NCI-H1417 (cell line): ENCODE measurements at regions not wholly inside any gene's neighbourhood (a gene's known extent, or its start where the extent isn't known, plus 50 kb on each side); places are given as distances from the start of the nearest gene placed in this dataset.
A peak's percentile ranks its signal among the peaks of the same experiment; 100 is the strongest.

ENCODE experiments used
- DNase-seq, 3 experiments: peaks; one replicate each; lab custom pipeline; 2025; lab: John Stamatoyannopoulos, UW

DNA sequence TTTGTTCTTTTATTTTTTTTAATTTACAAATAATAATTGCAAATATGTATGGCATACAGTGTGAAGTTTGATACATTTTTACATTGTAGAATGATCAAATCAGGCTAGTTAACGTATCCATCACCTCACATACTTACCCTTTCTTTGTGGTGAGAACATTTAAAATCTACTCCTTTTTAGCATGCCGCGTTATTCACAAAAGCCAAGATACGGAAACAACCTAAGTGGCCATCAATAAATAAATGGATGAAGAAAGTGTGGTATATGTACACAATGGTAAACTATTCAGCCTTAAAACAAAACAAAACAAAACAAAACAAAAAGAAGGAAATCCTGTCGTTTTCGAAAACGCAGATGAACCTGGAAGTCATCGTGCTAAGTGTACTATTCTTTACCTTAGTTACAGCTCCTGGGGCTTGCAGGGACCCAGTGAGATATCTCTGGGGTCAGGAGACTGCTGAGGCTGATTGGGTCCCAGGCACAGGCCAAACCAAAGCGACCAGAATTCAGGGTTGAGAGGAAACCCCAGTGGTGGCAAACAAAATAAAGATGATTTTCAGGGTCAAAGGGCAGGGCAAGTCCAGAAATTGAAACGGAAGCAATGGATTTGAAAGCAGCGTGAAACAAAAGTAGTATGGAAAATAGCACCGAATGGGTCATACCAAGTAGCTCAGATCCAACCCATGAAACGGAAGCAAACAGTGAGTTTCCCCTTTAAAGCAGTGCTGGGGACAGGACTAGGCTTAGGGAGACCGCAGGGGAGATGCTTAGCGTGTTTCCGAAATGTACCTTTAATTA lies 188.2 kb downstream of the PLPP3 start:
- no peak for DNase-seq

DNA sequence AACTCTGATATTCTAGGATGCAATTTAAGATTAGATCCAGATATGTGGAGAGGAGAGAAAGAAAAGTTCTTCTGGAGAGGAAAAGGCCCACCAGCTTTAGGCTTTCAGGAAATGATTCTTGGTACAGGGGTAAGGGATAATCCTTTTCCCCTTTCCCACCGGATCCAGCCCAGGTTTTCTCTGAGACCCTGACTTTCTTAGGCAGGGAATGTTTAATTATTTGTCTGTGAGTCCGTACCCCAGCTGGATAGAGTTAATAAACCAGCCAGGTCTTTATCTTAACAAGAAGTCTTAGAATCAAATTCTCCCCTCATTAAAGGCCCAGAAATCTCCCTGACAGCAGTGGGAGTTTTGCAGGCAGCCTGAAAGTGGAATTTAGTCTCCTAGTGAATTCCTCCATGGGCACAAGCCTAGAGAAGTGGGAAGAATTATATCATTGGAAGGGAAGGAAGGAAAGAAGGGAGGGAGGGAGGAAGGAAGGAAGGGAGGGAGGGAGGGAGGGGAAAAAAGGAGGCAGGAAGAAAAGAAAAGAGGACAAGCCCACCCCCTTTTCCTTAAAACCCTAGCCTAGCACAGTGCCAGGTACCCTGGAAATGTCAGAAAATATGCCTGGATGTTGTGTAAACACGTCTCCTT lies 189.0 kb downstream of the PLPP3 start:
- peak in 2 of 3 experiments; percentile 8 to 20 for DNase-seq

DNA sequence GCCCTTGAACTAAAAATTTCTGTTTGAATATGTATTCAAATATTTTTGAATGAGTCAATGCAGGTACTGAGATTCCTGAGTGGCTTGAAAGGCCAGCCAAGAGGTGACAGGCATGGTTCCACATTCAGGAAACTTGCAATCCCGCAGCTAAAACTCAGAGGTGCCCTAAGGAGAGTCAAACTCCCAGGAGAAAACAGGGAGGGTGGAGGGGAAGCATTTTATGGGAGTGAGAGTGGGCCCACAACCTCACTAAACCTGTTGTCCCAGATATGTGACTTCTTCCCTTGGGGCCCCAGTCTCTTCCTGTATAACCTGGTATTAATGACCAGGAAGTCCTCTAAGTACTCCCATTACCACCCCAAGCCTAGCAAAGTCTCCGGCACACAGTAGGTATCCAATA lies 189.6 kb downstream of the PLPP3 start:
- DNase-seq, result no peak

DNA sequence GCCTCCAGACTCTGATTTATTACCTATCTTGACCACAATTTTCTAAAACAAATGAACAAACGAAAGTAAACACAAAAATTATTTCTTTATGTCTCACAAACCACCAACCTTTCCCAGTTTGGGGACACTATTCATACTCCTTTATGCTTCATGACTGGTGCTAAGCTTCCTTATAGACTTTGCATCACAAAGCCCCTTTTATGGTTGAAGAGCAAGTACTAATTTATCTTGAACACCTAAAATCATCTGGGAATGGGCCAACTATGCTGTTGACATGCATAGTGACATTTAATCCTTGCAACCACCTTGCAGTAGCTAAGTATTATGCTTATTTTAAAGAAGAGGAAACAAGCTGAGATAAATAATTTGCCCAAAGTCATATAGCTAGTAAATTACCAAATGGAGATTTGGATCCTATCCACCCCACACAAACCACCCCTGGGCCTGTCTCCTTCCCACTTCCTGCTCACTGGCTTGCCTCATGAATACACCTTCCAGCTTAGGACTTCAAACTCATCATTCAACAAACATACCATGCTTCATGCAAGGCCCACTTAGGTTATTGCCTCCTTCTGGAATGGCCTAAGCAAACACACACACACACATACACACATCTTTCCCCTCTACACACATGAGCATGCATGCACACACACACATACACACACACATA lies 192.2 kb downstream of the PLPP3 start:
- DNase-seq, result no peak

DNA sequence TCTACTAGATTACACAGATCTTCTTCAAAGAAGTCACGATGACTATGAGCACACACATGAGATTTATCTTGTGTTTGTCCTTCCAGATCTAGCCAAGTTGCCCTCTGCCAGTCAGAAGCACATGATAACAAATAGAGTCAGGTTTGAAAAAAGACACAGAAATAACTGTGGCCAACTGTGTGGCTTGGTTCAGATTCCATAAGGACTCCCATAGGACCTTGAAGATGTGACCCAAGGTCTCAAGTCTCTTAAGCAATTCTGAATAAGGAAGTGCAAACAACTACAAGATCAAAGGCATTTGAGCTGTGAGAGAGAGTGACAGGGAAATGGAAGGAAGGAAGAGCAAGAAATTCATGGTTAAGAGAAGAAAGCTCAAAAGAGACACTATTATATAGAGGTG lies 194.0 kb downstream of the PLPP3 start:
- no peak for DNase-seq

DNA sequence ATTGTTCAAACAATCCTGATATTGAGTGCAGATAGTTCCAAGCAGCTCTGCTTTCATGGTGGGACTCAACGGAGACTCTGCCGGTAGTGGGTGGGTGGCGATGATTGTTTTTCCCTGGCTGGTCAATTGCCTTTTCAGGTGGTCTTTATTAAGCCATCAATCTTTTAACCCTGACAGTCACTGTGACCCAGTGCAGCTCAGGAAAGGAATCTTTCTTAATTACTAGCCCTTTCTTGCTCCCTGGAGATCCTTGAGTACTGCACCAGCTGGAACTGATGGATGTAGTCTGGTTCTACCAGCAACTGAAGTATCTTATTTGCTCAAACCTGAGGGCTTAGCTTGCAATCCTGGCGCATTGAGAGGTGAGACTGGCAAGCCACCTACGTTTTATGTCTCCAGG lies 196.4 kb downstream of the PLPP3 start:
- peak in 2 of 3 experiments; percentile 21 to 30 for DNase-seq

DNA sequence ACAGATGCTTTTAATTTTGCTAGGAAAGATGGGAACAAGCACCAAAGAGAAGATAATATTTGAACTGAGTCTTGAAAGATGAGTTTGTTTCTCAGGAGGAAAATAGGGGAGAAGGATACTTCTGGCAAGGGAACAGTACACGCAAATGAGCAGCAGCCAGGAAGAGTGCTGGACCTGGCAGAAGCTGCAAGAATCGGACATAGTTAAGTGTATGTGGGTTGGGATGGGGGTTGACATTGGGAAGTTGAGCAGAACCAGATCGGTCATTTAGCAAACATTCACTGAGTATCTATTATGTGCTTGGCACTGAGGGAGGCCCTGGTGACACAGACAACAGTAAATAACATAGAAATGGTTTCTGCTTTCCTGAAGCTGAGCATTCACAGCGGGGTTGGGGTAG lies 198.8 kb downstream of the PLPP3 start:
- no peak for DNase-seq

DNA sequence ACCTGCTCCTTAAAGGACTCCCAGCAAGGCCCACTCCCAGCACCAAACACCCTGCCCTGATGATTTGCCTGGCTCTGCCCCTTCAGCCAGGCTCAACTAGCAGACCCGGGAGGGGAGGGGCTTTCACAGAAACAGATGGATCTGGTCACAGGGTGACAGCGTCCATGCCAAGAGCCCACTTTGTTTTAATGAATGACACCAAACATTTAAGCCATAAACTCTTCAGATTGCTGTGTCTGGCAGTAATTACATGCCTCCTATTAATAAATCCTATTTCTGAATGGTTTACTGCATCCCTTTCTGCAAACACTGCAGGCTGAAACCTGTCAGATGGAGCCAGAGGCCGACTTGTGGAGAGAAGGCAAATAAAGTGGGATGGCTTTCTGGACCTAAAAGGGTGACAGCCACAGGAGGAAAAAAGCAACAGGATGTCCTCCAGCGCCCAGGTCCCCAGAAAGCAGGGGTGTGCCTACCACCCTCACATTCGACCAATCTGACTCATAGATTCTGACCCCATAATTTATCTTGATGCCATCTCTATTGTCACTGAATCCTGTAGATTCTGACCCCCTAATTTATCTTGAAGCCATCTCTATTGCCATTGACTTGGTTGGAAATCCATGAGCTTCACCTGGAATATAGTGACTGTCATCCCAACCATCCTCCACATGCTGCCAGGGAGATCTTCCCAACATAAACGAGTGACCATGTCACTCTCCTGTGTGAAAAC lies 200.9 kb downstream of the PLPP3 start:
- DNase-seq, result peak in 2 of 3 experiments; percentile 88 to 93

DNA sequence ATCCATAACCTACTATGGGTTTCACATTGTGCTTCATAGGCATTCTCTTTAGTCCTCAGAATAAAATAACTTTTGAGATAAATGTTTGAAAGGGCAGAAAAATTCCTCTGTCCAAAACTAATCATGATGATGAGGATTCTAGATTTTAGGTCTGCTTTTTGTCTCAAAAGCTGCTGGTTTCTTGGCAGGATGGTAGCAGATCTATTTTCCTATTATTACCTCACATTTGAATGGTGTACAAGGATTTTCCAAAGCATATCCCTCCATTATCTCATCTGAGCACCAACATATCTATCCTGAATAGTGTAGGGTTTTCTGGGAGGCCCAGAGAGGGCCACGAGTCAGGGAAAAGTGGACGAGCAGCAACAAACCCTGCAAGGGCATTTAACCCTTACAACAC lies 201.9 kb downstream of the PLPP3 start:
- no peak for DNase-seq

DNA sequence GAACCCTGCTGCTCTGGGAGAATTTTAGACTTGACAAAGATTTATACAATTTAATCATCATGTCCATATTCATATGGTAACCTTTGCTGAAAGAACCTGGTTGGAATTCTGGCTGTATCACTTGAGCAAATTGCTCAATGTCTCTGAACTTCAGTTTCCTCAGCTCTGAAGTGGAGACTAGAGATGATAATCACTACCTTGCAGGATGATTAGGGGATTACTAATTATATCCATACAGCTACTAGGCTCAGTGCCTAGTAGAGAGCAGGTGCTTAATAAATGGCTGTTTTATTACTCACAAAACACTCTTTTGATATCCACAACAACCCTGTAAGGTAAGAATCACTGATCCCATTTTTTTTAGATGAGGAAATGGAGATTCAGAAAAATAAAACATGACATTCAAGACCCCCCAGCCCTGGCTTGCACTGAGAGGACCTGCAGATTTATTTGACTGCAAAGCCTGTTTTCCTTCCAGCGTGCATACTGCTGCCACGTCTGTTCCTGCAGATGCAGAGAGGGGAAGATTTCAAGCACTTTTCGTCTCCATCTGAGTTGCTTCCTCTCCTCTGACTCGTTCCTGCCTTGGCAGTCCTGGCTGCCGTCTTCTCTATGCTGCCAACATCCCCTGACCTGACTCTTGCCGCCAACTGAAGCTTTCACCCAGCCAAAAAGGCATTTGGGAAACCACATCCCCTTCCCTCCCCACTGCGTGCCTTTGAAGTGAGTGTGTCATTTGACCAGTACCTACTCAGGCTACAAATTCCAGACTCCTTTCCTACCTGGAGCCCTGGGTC lies 203.0 kb downstream of the PLPP3 start:
- DNase-seq, result peak in 2 of 3 experiments; percentile 70 to 82

DNA sequence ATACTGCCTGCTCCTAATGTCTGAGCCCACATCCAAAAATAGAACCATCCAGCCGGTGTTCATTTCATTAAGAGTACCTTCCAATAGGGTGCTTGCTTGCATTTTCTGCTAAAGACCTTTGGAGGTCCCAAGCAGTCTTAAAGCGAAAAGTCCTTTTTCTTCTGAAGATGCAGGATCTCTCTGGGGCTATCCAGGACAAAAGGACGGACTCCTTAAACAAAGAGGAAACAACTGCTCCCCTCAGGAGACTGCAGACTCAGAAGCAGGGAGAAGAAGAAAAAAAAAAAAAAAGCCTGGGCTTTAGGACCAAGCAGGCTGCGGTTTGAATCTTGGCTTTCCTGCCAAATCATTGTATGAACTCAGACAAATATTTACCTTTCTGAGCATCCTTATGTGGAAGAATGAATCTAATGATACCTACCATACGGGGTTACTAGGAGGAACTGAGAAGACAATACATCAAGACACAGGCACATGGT lies 204.0 kb downstream of the PLPP3 start:
- DNase-seq, result peak in 2 of 3 experiments; percentile 17 to 46

DNA sequence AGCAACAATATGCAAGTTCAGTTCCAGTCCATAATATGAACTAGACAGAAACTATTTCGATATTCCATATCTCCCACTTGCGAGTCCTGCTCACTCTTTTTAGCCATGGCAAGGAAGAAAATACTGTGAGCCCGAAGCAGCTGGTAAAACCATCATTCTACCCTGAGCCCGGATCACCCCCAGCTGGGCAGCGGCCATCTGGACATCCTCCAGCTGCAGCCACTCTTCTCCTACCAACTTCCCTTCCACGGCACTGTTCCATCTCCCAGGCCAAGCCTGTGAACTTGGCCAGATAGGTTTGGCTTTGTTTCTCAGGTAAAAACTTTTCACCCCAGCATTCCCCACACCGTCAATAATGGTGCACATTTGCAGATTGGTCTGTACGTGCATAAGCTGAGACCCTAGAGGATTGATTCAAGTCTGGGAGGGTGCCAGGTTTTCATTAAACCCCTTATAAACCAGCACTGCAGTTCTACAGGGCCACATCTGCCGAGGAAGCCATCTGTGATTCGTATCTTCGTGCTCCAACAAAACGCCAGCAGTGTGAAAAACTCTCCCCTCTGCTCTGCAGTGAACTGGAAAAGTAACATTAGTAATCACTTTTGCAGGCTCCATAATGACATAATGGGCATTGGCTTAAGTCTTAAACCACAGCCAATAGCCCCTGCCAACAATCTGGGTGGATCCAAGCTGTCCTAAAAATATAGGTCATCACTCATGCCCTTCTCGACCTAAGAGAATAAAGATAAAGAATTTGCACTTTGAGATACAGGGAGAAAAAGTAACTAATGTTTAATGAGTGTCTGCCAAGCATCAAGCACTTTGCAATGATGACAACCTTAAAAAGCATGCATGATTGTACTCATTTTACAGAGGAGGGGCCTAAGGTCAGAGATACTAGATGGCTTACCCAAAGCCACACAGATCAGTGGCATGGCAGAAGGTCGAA lies 205.1 kb downstream of the PLPP3 start:
- no peak for DNase-seq

DNA sequence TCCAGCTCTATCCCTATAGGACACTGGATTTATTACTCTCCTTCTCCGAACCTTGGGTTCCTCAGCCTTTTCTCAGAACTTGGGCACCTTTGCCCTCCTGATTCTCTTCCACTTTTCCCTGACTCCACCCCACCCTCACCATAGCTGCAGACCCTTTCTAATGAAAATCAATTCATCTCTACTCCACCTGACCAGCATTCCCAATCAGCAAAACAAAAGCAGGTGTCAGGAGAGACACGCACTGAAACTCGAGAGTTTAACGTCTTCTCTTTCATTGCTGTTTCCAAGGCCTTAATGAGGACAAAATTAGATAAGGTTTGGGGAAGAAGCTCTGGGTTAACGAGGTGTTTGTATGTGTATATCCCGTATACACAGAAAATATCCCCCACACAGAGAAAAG lies 208.8 kb downstream of the PLPP3 start:
- no peak for DNase-seq

DNA sequence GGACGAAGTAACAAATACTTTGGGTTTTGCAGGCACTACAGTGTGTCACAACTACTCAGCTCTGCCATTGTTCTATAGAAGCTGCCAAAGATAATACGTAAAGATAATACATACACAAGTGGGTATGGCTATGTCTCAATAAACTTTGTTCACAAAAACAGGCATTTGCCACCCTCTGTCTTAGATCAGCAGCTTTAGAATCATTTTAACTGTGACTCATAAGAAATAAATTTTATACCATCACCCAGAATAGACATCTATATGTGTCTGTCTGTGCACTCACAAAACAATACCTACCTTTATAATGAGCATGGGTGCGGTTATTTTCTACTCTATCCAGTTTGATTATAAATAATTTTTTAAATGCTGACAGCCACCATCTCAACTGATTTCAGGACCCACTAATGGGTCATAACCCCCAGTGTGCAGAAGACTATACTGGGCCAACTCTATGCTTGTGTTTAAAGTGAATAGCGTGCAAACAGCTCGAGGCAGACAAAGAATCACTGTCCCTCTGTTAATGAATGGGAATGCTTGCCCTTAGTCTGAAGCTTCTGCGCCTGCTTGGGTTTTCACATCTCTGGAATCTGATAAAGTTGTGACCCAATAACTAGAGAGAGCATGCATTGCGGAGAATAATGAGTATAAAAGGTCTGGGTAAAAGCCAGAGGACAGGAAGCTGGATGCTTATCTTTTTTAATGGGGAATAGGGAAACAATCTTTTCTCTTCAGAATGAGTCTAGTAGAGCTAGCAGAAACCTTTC lies 216.2 kb downstream of the PLPP3 start:
- no peak for DNase-seq

DNA sequence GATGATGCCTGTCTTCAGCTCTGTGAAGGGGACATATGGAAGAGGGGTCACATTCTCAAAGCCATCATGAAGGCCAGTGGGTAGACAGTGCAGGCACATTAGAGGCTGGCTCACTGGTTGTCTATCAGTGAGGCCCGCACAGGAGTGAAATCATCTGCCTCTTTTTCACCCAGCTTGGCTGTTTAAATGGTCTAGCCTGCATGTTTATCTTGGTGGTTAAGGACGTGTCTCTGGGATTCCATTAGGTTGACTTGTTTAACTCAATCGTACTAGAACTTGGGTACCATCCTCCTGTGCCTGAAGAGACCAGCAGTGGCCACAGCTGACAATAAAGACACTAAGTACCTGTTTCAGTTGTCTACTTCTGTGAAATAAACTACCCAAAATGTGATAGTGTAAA lies 219.3 kb downstream of the PLPP3 start:
- no peak for DNase-seq

DNA sequence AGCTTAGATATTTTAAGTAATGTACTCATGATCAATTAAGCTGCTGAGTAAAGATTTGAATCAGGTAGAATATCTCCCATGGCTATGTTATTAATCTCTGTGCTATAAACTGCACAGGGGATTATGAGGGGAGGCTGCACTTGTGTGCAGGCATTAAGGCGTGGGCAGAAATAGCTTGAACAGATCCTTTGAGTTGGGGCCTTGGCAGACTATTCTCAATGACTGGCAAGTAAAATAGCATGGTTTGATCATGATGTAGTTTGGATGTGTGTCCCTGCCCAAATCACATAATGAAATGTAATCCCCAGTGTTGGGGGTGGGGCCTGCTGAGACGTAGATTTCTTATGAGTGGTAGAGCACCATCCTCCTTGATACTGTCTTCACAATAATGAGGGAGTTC lies 220.3 kb downstream of the PLPP3 start:
- no peak for DNase-seq

DNA sequence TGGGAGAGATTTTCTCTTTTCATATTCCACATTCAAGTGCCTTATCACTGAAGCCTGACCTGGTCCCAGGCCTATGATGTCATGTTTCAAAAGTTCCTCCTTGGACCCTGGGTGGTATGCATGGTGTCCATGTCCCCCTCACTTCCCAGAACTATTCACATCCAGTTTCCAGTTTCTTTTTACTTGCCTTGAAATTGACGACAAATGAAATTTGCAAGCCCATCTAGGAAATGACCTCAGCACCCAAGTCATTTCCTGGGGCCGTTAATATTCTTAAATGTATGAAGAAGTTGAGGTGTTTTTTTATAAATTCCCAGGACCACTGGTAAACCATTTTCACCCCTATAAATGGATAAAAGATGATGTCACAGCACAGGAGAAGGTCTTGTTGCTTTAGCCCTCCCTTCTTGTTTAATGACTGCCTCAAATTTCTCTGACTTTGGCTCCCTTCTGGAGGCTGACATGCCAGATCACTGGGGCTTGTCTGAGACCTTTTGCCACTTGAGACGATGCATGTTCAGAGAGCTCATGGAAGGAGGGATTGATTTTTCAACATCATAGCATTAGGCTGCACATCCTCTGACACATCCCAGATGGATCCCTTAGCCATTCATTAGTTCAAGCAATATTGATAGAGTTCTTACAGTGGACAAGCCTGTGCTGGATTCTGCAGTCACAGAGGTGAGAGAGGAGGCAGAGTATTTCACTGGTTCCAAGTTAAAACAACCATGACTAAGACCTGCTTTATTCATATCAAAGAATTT lies 221.3 kb downstream of the PLPP3 start:
- no peak for DNase-seq

DNA sequence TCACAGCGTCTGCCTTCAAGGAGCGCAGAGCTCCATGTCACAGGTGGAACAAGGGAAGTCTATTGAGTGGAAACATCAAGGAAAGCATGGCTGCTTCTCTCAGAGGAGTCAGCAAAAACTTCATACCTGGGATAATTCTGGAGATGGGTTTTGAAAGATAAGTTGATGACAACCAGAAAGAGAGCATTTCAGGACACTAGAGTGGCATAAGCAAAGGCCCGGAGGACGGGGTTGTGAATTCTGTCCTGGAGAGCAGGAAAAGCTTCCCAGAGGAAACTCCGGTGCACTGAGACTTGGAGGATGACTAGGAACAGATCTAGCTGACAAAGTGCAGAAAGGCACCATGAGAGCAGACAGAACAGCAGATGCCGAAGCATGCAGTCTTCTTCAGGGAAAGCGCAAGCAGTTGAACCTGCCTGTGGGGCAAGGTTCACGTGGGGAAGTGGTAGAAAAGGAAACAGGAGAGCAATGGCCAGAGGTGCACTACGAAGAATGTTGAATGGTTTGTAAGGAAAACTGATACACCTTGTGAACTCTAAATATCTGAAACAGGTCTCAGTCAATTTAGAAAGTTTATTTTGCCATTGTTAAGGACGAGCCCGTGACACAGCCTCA lies 222.9 kb downstream of the PLPP3 start:
- DNase-seq, result no peak
